K562 (cell line): ENCODE measurements at regions not wholly inside any gene's neighbourhood (a gene's known extent, or its start where the extent isn't known, plus 50 kb on each side); places are given as distances from the start of the nearest gene placed in this dataset.

Experiments used
- ARHGAP35 ChIP-seq: fragments of 450-650 bp; IDR thresholded peaks from 2 replicates; pipeline ENCODE4 v1.6.1; 2018; ENCODE audit not compliant: partially characterized antibody
- ARID1B ChIP-seq: fragments of 450-650 bp; IDR thresholded peaks from 2 replicates; pipeline ENCODE4 v1.6.1; 2016; ENCODE audit warnings: antibody characterized with exemption, mild to moderate bottlenecking, inconsistent platforms
- BRF1 ChIP-seq: IDR thresholded peaks from 3 replicates; pipeline ENCODE4 v1.6.1; 2011; ENCODE audit warnings: borderline replicate concordance, mild to moderate bottlenecking; ENCODE audit not compliant: insufficient read length; ENCODE audit errors: extremely low read depth
- BRF2 ChIP-seq: IDR thresholded peaks from 3 replicates; pipeline ENCODE4 v1.6.1; 2011; ENCODE audit warnings: borderline replicate concordance, mild to moderate bottlenecking; ENCODE audit not compliant: insufficient read length, insufficient read depth
- CREB3L1 ChIP-seq: fragments of 450-650 bp; IDR thresholded peaks from 2 replicates; pipeline ENCODE4 v1.6.1; 2014; ENCODE audit warnings: low read depth, mild to moderate bottlenecking, moderate library complexity, borderline replicate concordance
- ELK1 ChIP-seq: sonication (generic); formaldehyde crosslinking; IDR thresholded peaks from 2 replicates; pipeline ENCODE4 v1.8.1; 2022; ENCODE audit warnings: missing genetic modification reagents
- HDAC1 ChIP-seq, 2 experiments: fragments of 450-650 bp; IDR thresholded peaks; 2 replicates each; pipeline ENCODE4 v1.6.1; 2016 to 2017; ENCODE audit warnings: inconsistent platforms in 1 of 2, mild to moderate bottlenecking in 1 of 2, moderate library complexity in 1 of 2
- HDAC2 ChIP-seq: fragments of 450-650 bp; IDR thresholded peaks from 2 replicates; pipeline ENCODE4 v1.6.1; 2016; ENCODE audit warnings: mild to moderate bottlenecking
- HDAC6 ChIP-seq: IDR thresholded peaks from 2 replicates; pipeline ENCODE4 v1.6.1; 2012; ENCODE audit warnings: low read depth, mild to moderate bottlenecking, control low read depth, inconsistent platforms, low read length, moderate library complexity
- HMG20A ChIP-seq: fragments of 450-650 bp; formaldehyde crosslinking; conservative IDR thresholded peaks from 2 replicates; pipeline ENCODE4 v1.4.0; 2020; ENCODE audit warnings: mild to moderate bottlenecking, mixed read lengths
- HOXB6 ChIP-seq: fragments of 250-450 bp; sonication (Bioruptor Pico); IDR thresholded peaks from 2 replicates; pipeline ENCODE4 v1.5.1; 2022; ENCODE audit warnings: mild to moderate bottlenecking, borderline replicate concordance
- ILK ChIP-seq: fragments of 450-650 bp; IDR thresholded peaks from 2 replicates; pipeline ENCODE4 v1.6.1; 2016; ENCODE audit warnings: missing genetic modification characterization, low read depth, mild to moderate bottlenecking, missing compliant biosample characterization, moderate library complexity, borderline replicate concordance
- JUNB ChIP-seq: fragments of 450-650 bp; formaldehyde crosslinking; conservative IDR thresholded peaks from 2 replicates; pipeline ENCODE4 v1.4.0; 2020; ENCODE audit warnings: mild to moderate bottlenecking
- MAZ ChIP-seq, 2 experiments: fragments of 450-650 bp in 1 of 2; sonication (generic) in 1 of 2; formaldehyde crosslinking; IDR thresholded peaks in 1 of 2; conservative IDR thresholded peaks in 1 of 2; 2 replicates each; pipeline versions ENCODE4 v1.4.0 to v1.5.0; 2020; ENCODE audit warnings: mild to moderate bottlenecking in 1 of 2, missing genetic modification reagents in 1 of 2
- MCM7 ChIP-seq, 2 experiments: fragments of 450-650 bp; IDR thresholded peaks; 2 replicates each; pipeline ENCODE4 v1.6.1; 2016 to 2018
- MYBL2 ChIP-seq, 2 experiments: fragments of 450-650 bp in 1 of 2; sonication (generic) in 1 of 2; formaldehyde crosslinking in 1 of 2; IDR thresholded peaks; 2 replicates each; pipeline versions ENCODE4 v1.6.1 to v1.8.1; 2017 to 2022; ENCODE audit warnings: borderline replicate concordance in 1 of 2, inconsistent platforms in 1 of 2, low read depth in 1 of 2, mild to moderate bottlenecking in 1 of 2, missing genetic modification reagents in 1 of 2, moderate library complexity in 1 of 2
- NCOR1 ChIP-seq: fragments of 450-650 bp; IDR thresholded peaks from 2 replicates; pipeline ENCODE4 v1.6.1; 2016; ENCODE audit warnings: mild to moderate bottlenecking, moderate library complexity
- NR1H2 ChIP-seq: sonication (generic); formaldehyde crosslinking; IDR thresholded peaks from 2 replicates; pipeline ENCODE4 v1.4.0; 2020; ENCODE audit warnings: mild to moderate bottlenecking, missing genetic modification reagents
- PHB ChIP-seq: fragments of 250-450 bp; sonication (Bioruptor Pico); IDR thresholded peaks from 2 replicates; pipeline ENCODE4 v1.5.0; 2021
- PHF8 ChIP-seq: fragments of 200-600 bp; sonication (generic); IDR thresholded peaks from 2 replicates; pipeline ENCODE4 v1.6.1; 2012; ENCODE audit warnings: mixed run types, mild to moderate bottlenecking, inconsistent platforms, low read length, moderate library complexity, borderline replicate concordance
- PML ChIP-seq: IDR thresholded peaks from 2 replicates; pipeline ENCODE4 v1.6.1; 2012; ENCODE audit warnings: low read length, inconsistent platforms
- STAT5A ChIP-seq: IDR thresholded peaks from 2 replicates; pipeline ENCODE4 v1.6.1; 2012; ENCODE audit warnings: low read length, inconsistent platforms, borderline replicate concordance
- TCF3 ChIP-seq: sonication (generic); formaldehyde crosslinking; IDR thresholded peaks from 2 replicates; pipeline ENCODE4 v1.4.0; 2020; ENCODE audit warnings: mild to moderate bottlenecking, missing genetic modification reagents
- TCFL5 ChIP-seq: fragments of 250-450 bp; sonication (Bioruptor Pico); conservative IDR thresholded peaks from 2 replicates; pipeline ENCODE4 v1.6.1; 2021; ENCODE audit warnings: mild to moderate bottlenecking, moderate library complexity, matching md5 sums
- TSC22D4 ChIP-seq: fragments of 450-650 bp; IDR thresholded peaks from 2 replicates; pipeline ENCODE4 v1.6.1; 2016; ENCODE audit warnings: missing genetic modification characterization, missing biosample characterization, control low read depth
- ZFP36 ChIP-seq: fragments of 150-350 bp; IDR thresholded peaks from 2 replicates; pipeline ENCODE4 v1.6.1; 2018; ENCODE audit warnings: low read length, low read depth; ENCODE audit not compliant: partially characterized antibody
- ZNF324 ChIP-seq: fragments of 250-450 bp; sonication (Bioruptor Pico); IDR thresholded peaks from 2 replicates; pipeline ENCODE4 v1.4.0; 2020; ENCODE audit warnings: mild to moderate bottlenecking
- ZSCAN29 ChIP-seq: fragments of 450-650 bp; IDR thresholded peaks from 2 replicates; pipeline ENCODE4 v1.6.1; 2017

- TF ChIP-seq STAT5A = no peak
- no peak for TF ChIP-seq TSC22D4 (tag)
- TF ChIP-seq ARHGAP35 = no peak
- TF ChIP-seq HOXB6 (CRISPR knock-in tag) = no peak
- TF ChIP-seq ELK1 (CRISPR knock-in tag) = no peak
- TF ChIP-seq HDAC1 (IDR thresholded peaks at IDR 0.05) = no peak
- TF ChIP-seq HDAC6 = no peak
- TF ChIP-seq NCOR1 = no peak
- TF ChIP-seq ILK (tag) = no peak
- TF ChIP-seq TCFL5 (CRISPR knock-in tag) = no peak; the same call in 1 of the 2 replicates
- TF ChIP-seq TCF3 (CRISPR knock-in tag) = no peak
- no peak for TF ChIP-seq ZFP36
- TF ChIP-seq HMG20A (CRISPR knock-in tag) = no peak
- no peak for TF ChIP-seq PML
- no peak for TF ChIP-seq HDAC2
- no peak for TF ChIP-seq PHB (CRISPR knock-in tag)
- no peak for TF ChIP-seq NR1H2
- TF ChIP-seq BRF2 = no peak
- TF ChIP-seq ZNF324 (CRISPR knock-in tag) = peak; percentile 8; the same call in 1 of the 2 replicates
- TF ChIP-seq JUNB (CRISPR knock-in tag) = 0 out of 2 replicates have a peak, but pooled peaks have one; percentile 17
- TF ChIP-seq MAZ (CRISPR knock-in tag; conservative IDR thresholded peaks at IDR 0.05 in 1 of 2, IDR thresholded peaks at IDR 0.05 in 1 of 2) = 0 out of 4 replicates have a peak, but pooled peaks of 1 of the 2 experiments have one; percentile 14
- no peak for TF ChIP-seq MYBL2 (IDR thresholded peaks at IDR 0.05; ENCODE audit: low read depth)
- TF ChIP-seq MYBL2 (CRISPR knock-in tag; IDR thresholded peaks at IDR 0.05; ENCODE audit: borderline replicate concordance) = no peak
- TF ChIP-seq BRF1 = no peak
- no peak for TF ChIP-seq CREB3L1
- TF ChIP-seq ZSCAN29 = no peak
- TF ChIP-seq ARID1B = no peak
- TF ChIP-seq MCM7 (IDR thresholded peaks at IDR 0.05) = no peak
- TF ChIP-seq PHF8 = no peak
These were observed 137.6 kb upstream of the PRSS1 start (continued) for GRCh38 chr7:142611566-142612236.
